ENCODE measurements at regions not wholly inside any gene's neighbourhood (a gene's known extent, or its start where the extent isn't known, plus 50 kb on each side); places are given as distances from the start of the nearest gene placed in this dataset.

DNA sequence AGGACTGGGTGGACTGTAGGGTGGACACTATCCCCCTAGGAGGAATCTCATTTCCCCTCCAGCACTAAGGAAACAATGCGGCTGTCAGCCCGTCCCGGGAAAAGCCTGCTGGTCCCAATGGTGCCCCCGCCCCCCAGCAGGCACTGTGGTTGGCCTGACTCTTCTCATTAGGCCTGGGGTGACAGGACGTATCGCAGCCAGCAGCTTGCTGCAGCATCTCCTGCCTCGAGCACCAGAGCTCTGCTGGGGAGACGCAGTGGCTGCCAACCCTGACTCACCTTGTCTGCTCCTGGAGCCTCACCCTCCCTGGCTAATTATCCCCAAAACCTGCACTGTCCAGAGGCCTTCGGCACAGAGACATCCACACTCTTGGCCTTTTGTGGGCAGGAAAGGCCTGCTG is 115.1 kb upstream of the GJB5 start:
- Histone ChIP-seq H3K4me3 (ENCODE audit: low read depth, low read length) (no peak overlapping the region), H3K27me3 (ENCODE audit: control insufficient read depth, insufficient read depth, low read length) (no peaks in the 10 kb centered on the region), H2AFZ (no peak overlapping the region), H3K27ac (no peak overlapping the region), H3K79me2 (no peaks in the 10 kb centered on the region), H3K4me1 (no peaks in the 10 kb centered on the region), H3K36me3 (ENCODE audit: control insufficient read depth, insufficient read depth, low read length) (no peaks in the 10 kb centered on the region), H3K9me3 (ENCODE audit: control insufficient read depth, low read length) (no peaks in the 10 kb centered on the region), H3K9ac (no peak overlapping the region), H3K4me2 (ENCODE audit: low read length) (no peak overlapping the region)
- no peak for TF ChIP-seq CTCF (IDR thresholded peaks at IDR 0.05)

GRCh38 chr1:34640654-34641401 is 114.0 kb upstream of the GJB5 start:
- Histone ChIP-seq H3K9ac (no peak overlapping the region), H3K36me3 (ENCODE audit: control insufficient read depth, insufficient read depth, low read length) (no peaks in the 10 kb centered on the region), H3K79me2 (no peaks in the 10 kb centered on the region), H3K4me2 (ENCODE audit: low read length) (no peak overlapping the region), H3K27me3 (ENCODE audit: control insufficient read depth, insufficient read depth, low read length) (no peaks in the 10 kb centered on the region), H3K4me1 (no peaks in the 10 kb centered on the region), H2AFZ (no peak overlapping the region), H3K9me3 (ENCODE audit: control insufficient read depth, low read length) (no peaks in the 10 kb centered on the region), H3K4me3 (ENCODE audit: low read depth, low read length) (no peak overlapping the region), H3K27ac (no peak overlapping the region)
- TF ChIP-seq CTCF (IDR thresholded peaks at IDR 0.05), result no peak

DNA sequence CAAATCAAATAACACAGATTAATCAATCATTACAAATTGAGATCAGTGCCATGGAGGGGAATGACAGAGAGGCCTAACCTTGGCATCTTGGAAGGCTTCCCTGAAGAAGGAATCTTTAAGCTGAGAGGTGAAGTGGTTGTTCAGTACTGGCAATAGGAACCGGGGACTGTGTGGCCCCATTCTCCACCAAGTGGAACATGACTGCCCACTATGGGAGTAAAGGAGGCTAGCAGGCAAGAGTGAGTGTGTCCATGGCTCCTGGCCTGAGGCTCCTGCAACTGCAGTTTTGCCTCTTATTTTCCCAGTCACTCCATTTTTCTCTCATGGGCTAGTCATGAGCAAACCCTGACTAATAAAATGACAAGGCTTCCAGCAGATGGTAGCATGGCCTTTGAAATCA is 112.2 kb upstream of the GJB5 start:
- H3K79me2 ChIP-seq, result no peaks in the 10 kb centered on the region
- H2AFZ ChIP-seq, result no peak overlapping the region
- no peaks in the 10 kb centered on the region for H3K27me3 ChIP-seq (ENCODE audit: control insufficient read depth, insufficient read depth, low read length)
- TF ChIP-seq CTCF (IDR thresholded peaks at IDR 0.05), result no peak
- no peak overlapping the region for H3K4me2 ChIP-seq (ENCODE audit: low read length)
- H3K27ac ChIP-seq, result no peak overlapping the region
- H3K9ac ChIP-seq, result no peak overlapping the region
- H3K9me3 ChIP-seq (ENCODE audit: control insufficient read depth, low read length), result no peaks in the 10 kb centered on the region
- no peak overlapping the region for H3K4me3 ChIP-seq (ENCODE audit: low read depth, low read length)
- no peaks in the 10 kb centered on the region for H3K36me3 ChIP-seq (ENCODE audit: control insufficient read depth, insufficient read depth, low read length)
- H3K4me1 ChIP-seq, result no peaks in the 10 kb centered on the region

- Histone ChIP-seq H3K4me2 (ENCODE audit: low read length) (no peak overlapping the region), H3K9ac (no peak overlapping the region), H2AFZ (no peak overlapping the region), H3K36me3 (ENCODE audit: control insufficient read depth, insufficient read depth, low read length) (no peaks in the 10 kb centered on the region), H3K79me2 (no peaks in the 10 kb centered on the region), H3K4me3 (ENCODE audit: low read depth, low read length) (no peak overlapping the region), H3K27ac (no peak overlapping the region), H3K9me3 (ENCODE audit: control insufficient read depth, low read length) (no peaks in the 10 kb centered on the region), H3K27me3 (ENCODE audit: control insufficient read depth, insufficient read depth, low read length) (no peaks in the 10 kb centered on the region), H3K4me1 (no peaks in the 10 kb centered on the region)
- TF ChIP-seq CTCF (IDR thresholded peaks at IDR 0.05), result no peak
These were observed 109.6 kb upstream of the GJB5 start for GRCh38 chr1:34645109-34645688.

DNA sequence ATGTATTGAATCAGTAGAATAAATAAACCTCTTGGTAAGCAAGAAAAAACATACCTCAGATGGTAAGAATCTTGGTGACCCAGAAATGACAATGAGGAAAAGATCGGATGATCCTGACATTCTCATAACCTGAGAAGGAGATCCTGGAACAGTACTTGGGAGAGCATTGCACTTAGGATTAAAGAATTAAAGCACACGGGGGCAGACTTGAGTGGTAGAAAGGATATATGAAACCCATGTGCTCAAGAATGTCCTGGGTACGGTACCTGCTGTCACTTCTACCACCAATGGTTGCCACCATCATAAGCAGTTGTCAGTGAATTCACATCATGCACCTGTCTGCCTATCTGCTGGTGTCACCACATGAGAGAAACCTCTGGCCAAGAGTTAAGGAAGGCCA is 108.9 kb upstream of the GJB5 start:
- Histone ChIP-seq H3K9ac (no peak overlapping the region), H3K27ac (no peak overlapping the region), H3K4me1 (no peaks in the 10 kb centered on the region), H3K9me3 (ENCODE audit: control insufficient read depth, low read length) (no peaks in the 10 kb centered on the region), H3K4me2 (ENCODE audit: low read length) (no peak overlapping the region), H2AFZ (no peak overlapping the region), H3K36me3 (ENCODE audit: control insufficient read depth, insufficient read depth, low read length) (no peaks in the 10 kb centered on the region), H3K27me3 (ENCODE audit: control insufficient read depth, insufficient read depth, low read length) (no peaks in the 10 kb centered on the region), H3K79me2 (no peaks in the 10 kb centered on the region), H3K4me3 (ENCODE audit: low read depth, low read length) (no peak overlapping the region)
- TF ChIP-seq CTCF (IDR thresholded peaks at IDR 0.05), result no peak

Measured in parathyroid adenoma (tissue), 2 donors.